ENCODE measurements at regions not wholly inside any gene's neighbourhood (a gene's known extent, or its start where the extent isn't known, plus 50 kb on each side); places are given as distances from the start of the nearest gene placed in this dataset.

- TF ChIP-seq, protein P1, sequence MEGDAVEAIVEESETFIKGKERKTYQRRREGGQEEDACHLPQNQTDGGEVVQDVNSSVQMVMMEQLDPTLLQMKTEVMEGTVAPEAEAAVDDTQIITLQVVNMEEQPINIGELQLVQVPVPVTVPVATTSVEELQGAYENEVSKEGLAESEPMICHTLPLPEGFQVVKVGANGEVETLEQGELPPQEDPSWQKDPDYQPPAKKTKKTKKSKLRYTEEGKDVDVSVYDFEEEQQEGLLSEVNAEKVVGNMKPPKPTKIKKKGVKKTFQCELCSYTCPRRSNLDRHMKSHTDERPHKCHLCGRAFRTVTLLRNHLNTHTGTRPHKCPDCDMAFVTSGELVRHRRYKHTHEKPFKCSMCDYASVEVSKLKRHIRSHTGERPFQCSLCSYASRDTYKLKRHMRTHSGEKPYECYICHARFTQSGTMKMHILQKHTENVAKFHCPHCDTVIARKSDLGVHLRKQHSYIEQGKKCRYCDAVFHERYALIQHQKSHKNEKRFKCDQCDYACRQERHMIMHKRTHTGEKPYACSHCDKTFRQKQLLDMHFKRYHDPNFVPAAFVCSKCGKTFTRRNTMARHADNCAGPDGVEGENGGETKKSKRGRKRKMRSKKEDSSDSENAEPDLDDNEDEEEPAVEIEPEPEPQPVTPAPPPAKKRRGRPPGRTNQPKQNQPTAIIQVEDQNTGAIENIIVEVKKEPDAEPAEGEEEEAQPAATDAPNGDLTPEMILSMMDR (IDR thresholded peaks at IDR 0.05; ENCODE audit: poor library complexity): no peak
- no peak for TF ChIP-seq EZH2 (IDR thresholded peaks at IDR 0.05; ENCODE audit: borderline replicate concordance)
Observed at GRCh38 chr10:124253006-124253405, 159.6 kb upstream of the CHST15 start.
